Left lung (tissue), 4 donors: ENCODE measurements at regions not wholly inside any gene's neighbourhood (a gene's known extent, or its start where the extent isn't known, plus 50 kb on each side); places are given as distances from the start of the nearest gene placed in this dataset.

ENCODE experiments used
- ATAC-seq: fragments of 200-7000 bp; cut with Tn5 transposase; one replicate; pipeline ENCODE4 v1.9.1; 2020; ENCODE audit warnings: moderate library complexity
- DNase-seq, 4 donors: peaks; one replicate each; pipeline ENCODE4 v3.0.0-alpha.2; 2013 to 2020
- H3K27ac ChIP-seq, 2 donors: fragments of 200-600 bp; sonication (generic) in 1 of 2; one replicate each; pipeline versions ENCODE4 v1.5.0 to v1.8.0; 2020 to 2021
- H3K27me3 ChIP-seq, 2 donors: fragments of 200-600 bp; sonication (generic) in 1 of 2; one replicate each; pipeline versions ENCODE4 v1.5.0 to v1.8.0; 2020 to 2021
- H3K36me3 ChIP-seq, 2 donors: fragments of 200-600 bp; sonication (generic) in 1 of 2; one replicate each; pipeline versions ENCODE4 v1.5.0 to v1.8.0; 2020 to 2021
- H3K4me1 ChIP-seq, 2 donors: fragments of 200-600 bp; one replicate each; pipeline ENCODE4 v1.8.0; 2021
- H3K4me3 ChIP-seq, 2 donors: fragments of 200-600 bp; sonication (generic) in 1 of 2; one replicate each; pipeline versions ENCODE4 v1.5.0 to v1.8.0; 2020 to 2021; ENCODE audit warnings: mild to moderate bottlenecking in 1 of 2
- H3K9me3 ChIP-seq, 2 donors: fragments of 200-600 bp; sonication (generic) in 1 of 2; one replicate each; pipeline versions ENCODE4 v1.5.0 to v1.8.0; 2020 to 2021
- intact Hi-C, 2 donors: fragments of 100-400 bp; cut with DNase I; formaldehyde crosslinking; loops; one replicate each; pipeline versions ENCODE4 v1.11.2 to v1.14.2; 2022
- TF ChIP-seq, protein P1 (sequence below), 2 donors: fragments of 200-600 bp; sonication (generic) in 1 of 2; IDR thresholded peaks; one replicate each; pipeline versions ENCODE4 v1.5.0 to v1.8.0; 2021; ENCODE audit warnings: antibody characterized with exemption in 2 of 2
- donor health status: DM: no; HTN: yes; CAD: no.
- donor health status: DM: no; HTN: no; CAD: no.

DNA sequence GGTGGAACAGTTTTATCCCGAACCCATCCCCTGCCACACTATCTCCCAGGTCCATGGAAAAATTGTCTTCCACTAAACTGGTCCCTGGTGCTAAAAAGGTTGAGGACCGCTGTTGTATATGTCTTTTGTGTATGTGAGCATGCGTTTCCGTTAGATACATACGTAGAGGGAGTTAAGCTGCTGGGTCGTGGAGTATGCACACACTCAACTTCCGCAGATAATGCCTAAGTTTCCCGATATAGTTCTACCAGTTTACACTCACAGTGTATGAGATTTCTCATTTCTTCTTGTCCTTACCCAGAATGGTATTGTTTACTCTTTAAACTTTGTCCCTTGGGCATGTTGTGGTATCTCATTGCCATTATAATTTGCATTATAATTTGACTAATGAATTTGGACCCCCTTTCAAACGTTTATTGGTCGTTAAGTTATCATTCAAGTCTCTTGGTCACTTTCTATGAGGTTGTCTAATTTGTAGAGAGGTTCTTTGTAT is 50.5 kb upstream of the SCAF8 start:
- Histone ChIP-seq H3K4me1 (peaks cover 0 to 6% of the 10 kb centered on the region in 2 donors), H3K27ac (no peak overlapping the region), H3K4me3 (no peak overlapping the region), H3K36me3 (no peaks in the 10 kb centered on the region), H3K27me3 (no peaks in the 10 kb centered on the region), H3K9me3 (no peaks in the 10 kb centered on the region)
- no peak for ATAC-seq
- TF ChIP-seq, protein P1, sequence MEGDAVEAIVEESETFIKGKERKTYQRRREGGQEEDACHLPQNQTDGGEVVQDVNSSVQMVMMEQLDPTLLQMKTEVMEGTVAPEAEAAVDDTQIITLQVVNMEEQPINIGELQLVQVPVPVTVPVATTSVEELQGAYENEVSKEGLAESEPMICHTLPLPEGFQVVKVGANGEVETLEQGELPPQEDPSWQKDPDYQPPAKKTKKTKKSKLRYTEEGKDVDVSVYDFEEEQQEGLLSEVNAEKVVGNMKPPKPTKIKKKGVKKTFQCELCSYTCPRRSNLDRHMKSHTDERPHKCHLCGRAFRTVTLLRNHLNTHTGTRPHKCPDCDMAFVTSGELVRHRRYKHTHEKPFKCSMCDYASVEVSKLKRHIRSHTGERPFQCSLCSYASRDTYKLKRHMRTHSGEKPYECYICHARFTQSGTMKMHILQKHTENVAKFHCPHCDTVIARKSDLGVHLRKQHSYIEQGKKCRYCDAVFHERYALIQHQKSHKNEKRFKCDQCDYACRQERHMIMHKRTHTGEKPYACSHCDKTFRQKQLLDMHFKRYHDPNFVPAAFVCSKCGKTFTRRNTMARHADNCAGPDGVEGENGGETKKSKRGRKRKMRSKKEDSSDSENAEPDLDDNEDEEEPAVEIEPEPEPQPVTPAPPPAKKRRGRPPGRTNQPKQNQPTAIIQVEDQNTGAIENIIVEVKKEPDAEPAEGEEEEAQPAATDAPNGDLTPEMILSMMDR (IDR thresholded peaks at IDR 0.05): no peak
- DNase-seq: no peak
- intact Hi-C loops: no loop called here
